ENCODE measurements at regions not wholly inside any gene's neighbourhood (a gene's known extent, or its start where the extent isn't known, plus 50 kb on each side); places are given as distances from the start of the nearest gene placed in this dataset.
"Not testable (repeated sequence)": the region's sequence is repeated elsewhere in the genome, so short reads cannot be mapped to it uniquely, and the experiment has no call there.

- no peaks in the 10 kb centered on the region for H3K27me3 ChIP-seq (replicated peaks in 1 of 7)
Measured at GRCh38 chr16:51231702-51232101, 80.6 kb upstream of the SALL1 start.

GRCh38 chr16:51230035-51230434 is 79.0 kb upstream of the SALL1 start:
- H3K27ac ChIP-seq; H3K27me3 ChIP-seq (replicated peaks in 1 of 7); H3K4me1 ChIP-seq; intact Hi-C loops (cut with DNase I; ENCODE audit: low total_unique reads); DNase-seq; H3K9me3 ChIP-seq; H3K36me3 ChIP-seq; H3K4me3 ChIP-seq: not testable (repeated sequence)
- 68 to 88% (median 76%) methylated on average over 1 of the region's 1 CpG for WGBS, 5 donors

More at GRCh38 chr16:51231702-51232101, 80.6 kb upstream of the SALL1 start:
- DNase-seq = no peak
- no peak overlapping the region for H3K27ac ChIP-seq
- H3K4me3 ChIP-seq = no peak overlapping the region
- H3K36me3 ChIP-seq = no peaks in the 10 kb centered on the region
- intact Hi-C loops (cut with DNase I; ENCODE audit: low total_unique reads) = no loop called here
- peaks cover 0 to 5% (median 0%) of the 10 kb centered on the region in 8 donors for H3K9me3 ChIP-seq
- H3K4me1 ChIP-seq = no peaks in the 10 kb centered on the region
- TF ChIP-seq CTCF (IDR thresholded peaks at IDR 0.05 in 8 of 11, conservative IDR thresholded peaks at IDR 0.05 in 3 of 11) (no peak), POLR2AphosphoS5 (IDR thresholded peaks at IDR 0.05) (no peak), POLR2A (IDR thresholded peaks at IDR 0.05) (no peak)
- 87 to 95% (median 89%) methylated on average over 4 of the region's 4 CpGs for WGBS, 5 donors

- Histone ChIP-seq H3K4me1 (no peaks in the 10 kb centered on the region), H3K27ac (no peak overlapping the region), H3K4me3 (no peak overlapping the region), H3K36me3 (no peaks in the 10 kb centered on the region), H3K27me3 (replicated peaks in 1 of 7) (no peaks in the 10 kb centered on the region), H3K9me3 (peaks cover 0 to 5% (median 0%) of the 10 kb centered on the region in 8 donors)
- intact Hi-C loops (cut with DNase I; ENCODE audit: low total_unique reads) = no loop called here
- no peak for DNase-seq
- 68 to 76% (median 71%) methylated on average over 8 of the region's 8 CpGs for WGBS, 5 donors
- TF ChIP-seq POLR2A (IDR thresholded peaks at IDR 0.05) (no peak), CTCF (IDR thresholded peaks at IDR 0.05 in 8 of 11, conservative IDR thresholded peaks at IDR 0.05 in 3 of 11) (no peak)
Measured at GRCh38 chr16:51228097-51228659, 77.1 kb upstream of the SALL1 start.

- Histone ChIP-seq H3K27me3 (replicated peaks in 1 of 7) (no peaks in the 10 kb centered on the region), H3K9me3 (peaks cover 0 to 2% (median 0%) of the 10 kb centered on the region in 8 donors), H3K36me3 (no peaks in the 10 kb centered on the region), H3K4me3 (no peak overlapping the region), H3K27ac (no peak overlapping the region), H3K4me1 (no peaks in the 10 kb centered on the region)
- DNase-seq = no peak
- TF ChIP-seq POLR2A (IDR thresholded peaks at IDR 0.05) = no peak
- no peak for TF ChIP-seq POLR2AphosphoS5 (IDR thresholded peaks at IDR 0.05)
- no peak for TF ChIP-seq CTCF (IDR thresholded peaks at IDR 0.05 in 8 of 11, conservative IDR thresholded peaks at IDR 0.05 in 3 of 11)
- intact Hi-C loops (cut with DNase I; ENCODE audit: low total_unique reads) = no loop called here
- WGBS, 5 donors = 68 to 81% (median 78%) methylated on average over 6 of the region's 6 CpGs
Measured at GRCh38 chr16:51225878-51226277, 74.8 kb upstream of the SALL1 start.

GRCh38 chr16:51224317-51224716 is 73.2 kb upstream of the SALL1 start:
- TF ChIP-seq POLR2AphosphoS5 (IDR thresholded peaks at IDR 0.05) (no peak), CTCF (IDR thresholded peaks at IDR 0.05 in 8 of 11, conservative IDR thresholded peaks at IDR 0.05 in 3 of 11) (no peak), POLR2A (IDR thresholded peaks at IDR 0.05) (no peak)
- no peaks in the 10 kb centered on the region for H3K4me1 ChIP-seq
- no peak for DNase-seq
- intact Hi-C loops (cut with DNase I; ENCODE audit: low total_unique reads) = no loop called here
- no peak overlapping the region for H3K4me3 ChIP-seq
- 77 to 87% (median 83%) methylated on average over 2 of the region's 2 CpGs for WGBS, 5 donors
- H3K9me3 ChIP-seq = peaks cover 0 to 16% (median 1%) of the 10 kb centered on the region in 8 donors
- no peak overlapping the region for H3K27ac ChIP-seq
- H3K27me3 ChIP-seq (replicated peaks in 1 of 7) = no peaks in the 10 kb centered on the region
- no peaks in the 10 kb centered on the region for H3K36me3 ChIP-seq
